Pancreas (tissue), 10 donors: ENCODE measurements at regions not wholly inside any gene's neighbourhood (a gene's known extent, or its start where the extent isn't known, plus 50 kb on each side); places are given as distances from the start of the nearest gene placed in this dataset.

ENCODE experiments used
- ATAC-seq, 4 donors: fragments of 200-7000 bp; cut with Tn5 transposase; one replicate each; pipeline versions ENCODE4 v1.8.0 to v1.9.1; 2020; ENCODE audit warnings: mild to moderate bottlenecking in 4 of 4, moderate library complexity in 4 of 4
- DNase-seq, 6 donors: peaks; one replicate each; pipeline ENCODE4 v3.0.0-alpha.2; 2020
- FAIRE-seq: peaks from 2 replicates; lab custom pipeline; 2012; peaks lifted over from hg19 to GRCh38; lab: Jason Lieb, UNC
- H3K27ac ChIP-seq, 4 donors: fragments of 200-600 bp; sonication (generic); 1 replicate in 3 of 4; 2 replicates in 1 of 4; pipeline versions ENCODE4 v1.5.0 to v1.8.0; 2020
- H3K27me3 ChIP-seq, 4 donors: fragments of 200-600 bp; one replicate each; pipeline ENCODE4 v1.8.0; 2021
- H3K36me3 ChIP-seq, 3 donors: fragments of 200-600 bp; sonication (generic) in 1 of 3; one replicate each; pipeline versions ENCODE4 v1.5.0 to v1.8.0; 2020 to 2021
- H3K4me1 ChIP-seq, 3 donors: fragments of 200-600 bp; one replicate each; pipeline ENCODE4 v1.8.0; 2021
- H3K4me3 ChIP-seq, 4 donors: fragments of 200-600 bp; sonication (generic) in 2 of 4; one replicate each; pipeline versions ENCODE4 v1.5.0 to v1.8.0; 2020 to 2021
- H3K9me3 ChIP-seq, 4 donors: fragments of 200-600 bp; one replicate each; pipeline ENCODE4 v1.8.0; 2021
- WGBS, 2 donors: extraction: QIAGEN DNeasy Blood & Tissue Kit; methylation state at CpG; one replicate each; pipeline ENCODE4 v1.1.7; 2013; 5-methylcytosine and 5-hydroxymethylcytosine counted together
- intact Hi-C, 3 donors: fragments of 100-400 bp; cut with DNase I; formaldehyde crosslinking; loops; one replicate each; pipeline versions ENCODE4 v1.11.1 to v1.14.2; 2022
- TF ChIP-seq, protein P1 (sequence below), 4 donors: fragments of 200-600 bp; sonication (generic) in 3 of 4; IDR thresholded peaks; one replicate each; pipeline versions ENCODE4 v1.5.0 to v1.8.0; 2021; ENCODE audit warnings: antibody characterized with exemption in 4 of 4
- donor health status: healthy with polysubstance abuse.
- donor health status: DM: no; HTN: no; CAD: no; lungs with moderate emphysema.
- donor health status: DM: no; HTN: no; CAD: no.
- donor health status: control.
- donor health status: control.
- donor health status: Bipolar disorder and iron deficiency.
- donor health status: DM: yes; HTN: yes; CAD: no.
- donor health status: DM: no; HTN: no; CAD: no.
- donor health status: DM: no; HTN: no; CAD: no.
- donor health status: DM: yes; HTN: yes; CAD: no.

DNA sequence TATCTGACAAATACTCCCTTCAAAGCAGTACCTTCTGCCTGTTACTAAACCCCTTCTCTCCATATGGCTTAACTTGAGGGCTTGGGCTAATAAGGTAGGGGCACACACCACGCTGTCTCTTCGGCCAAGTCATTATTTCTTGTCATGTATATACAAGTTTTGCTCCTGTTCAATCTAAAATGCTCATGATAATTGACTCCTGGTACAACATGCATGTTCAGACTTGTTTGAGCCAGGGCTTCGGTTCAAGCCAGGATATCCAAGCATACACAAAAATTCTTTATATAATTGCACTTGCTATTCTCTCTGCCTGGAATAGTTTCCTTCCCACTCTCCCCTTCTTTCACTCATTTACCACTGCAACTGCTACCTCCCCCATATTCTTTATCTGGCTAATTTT is 756.0 kb upstream of the C9orf72 start:
- WGBS, 2 donors = 58 to 78% methylated on average over 3 of the region's 3 CpGs
- FAIRE-seq (no peak), ATAC-seq (no peak), DNase-seq (no peak)
- H3K9me3 ChIP-seq = no peaks in the 10 kb centered on the region
- TF ChIP-seq, protein P1, sequence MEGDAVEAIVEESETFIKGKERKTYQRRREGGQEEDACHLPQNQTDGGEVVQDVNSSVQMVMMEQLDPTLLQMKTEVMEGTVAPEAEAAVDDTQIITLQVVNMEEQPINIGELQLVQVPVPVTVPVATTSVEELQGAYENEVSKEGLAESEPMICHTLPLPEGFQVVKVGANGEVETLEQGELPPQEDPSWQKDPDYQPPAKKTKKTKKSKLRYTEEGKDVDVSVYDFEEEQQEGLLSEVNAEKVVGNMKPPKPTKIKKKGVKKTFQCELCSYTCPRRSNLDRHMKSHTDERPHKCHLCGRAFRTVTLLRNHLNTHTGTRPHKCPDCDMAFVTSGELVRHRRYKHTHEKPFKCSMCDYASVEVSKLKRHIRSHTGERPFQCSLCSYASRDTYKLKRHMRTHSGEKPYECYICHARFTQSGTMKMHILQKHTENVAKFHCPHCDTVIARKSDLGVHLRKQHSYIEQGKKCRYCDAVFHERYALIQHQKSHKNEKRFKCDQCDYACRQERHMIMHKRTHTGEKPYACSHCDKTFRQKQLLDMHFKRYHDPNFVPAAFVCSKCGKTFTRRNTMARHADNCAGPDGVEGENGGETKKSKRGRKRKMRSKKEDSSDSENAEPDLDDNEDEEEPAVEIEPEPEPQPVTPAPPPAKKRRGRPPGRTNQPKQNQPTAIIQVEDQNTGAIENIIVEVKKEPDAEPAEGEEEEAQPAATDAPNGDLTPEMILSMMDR (IDR thresholded peaks at IDR 0.05) = no peak
- H3K27me3 ChIP-seq = no peaks in the 10 kb centered on the region
- H3K4me1 ChIP-seq = no peaks in the 10 kb centered on the region
- H3K4me3 ChIP-seq = no peak overlapping the region
- no peak overlapping the region for H3K27ac ChIP-seq
- intact Hi-C loops = no loop called here
- no peaks in the 10 kb centered on the region for H3K36me3 ChIP-seq

DNA sequence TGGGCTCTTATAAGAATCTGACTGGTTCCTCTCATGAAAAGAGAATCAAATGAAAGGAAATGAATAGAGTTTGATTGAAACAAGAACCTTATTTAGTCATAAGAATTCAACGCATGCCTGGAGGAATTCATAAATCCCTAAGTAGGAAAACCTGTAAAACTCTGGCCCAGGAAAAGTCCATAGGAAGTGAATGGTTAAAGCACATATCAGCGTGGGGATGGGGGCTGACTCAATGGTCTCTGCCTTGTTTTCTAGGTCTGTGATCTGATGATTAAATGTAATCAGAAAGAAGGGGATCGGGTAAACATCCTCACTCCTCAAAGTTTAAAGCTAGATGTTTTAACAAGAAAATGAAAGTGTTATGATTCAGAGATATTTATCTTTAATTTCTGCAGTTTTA is 759.4 kb upstream of the C9orf72 start:
- TF ChIP-seq, protein P1 (IDR thresholded peaks at IDR 0.05) = no peak
- no peaks in the 10 kb centered on the region for H3K27me3 ChIP-seq
- no peak overlapping the region for H3K27ac ChIP-seq
- H3K4me1 ChIP-seq = no peaks in the 10 kb centered on the region
- WGBS, 2 donors = 39 to 43% methylated on average over 3 of the region's 3 CpGs
- FAIRE-seq = no peak
- no peaks in the 10 kb centered on the region for H3K9me3 ChIP-seq
- no peak for ATAC-seq
- intact Hi-C loops = no loop called here
- no peak overlapping the region for H3K4me3 ChIP-seq
- no peaks in the 10 kb centered on the region for H3K36me3 ChIP-seq
- no peak for DNase-seq

DNA sequence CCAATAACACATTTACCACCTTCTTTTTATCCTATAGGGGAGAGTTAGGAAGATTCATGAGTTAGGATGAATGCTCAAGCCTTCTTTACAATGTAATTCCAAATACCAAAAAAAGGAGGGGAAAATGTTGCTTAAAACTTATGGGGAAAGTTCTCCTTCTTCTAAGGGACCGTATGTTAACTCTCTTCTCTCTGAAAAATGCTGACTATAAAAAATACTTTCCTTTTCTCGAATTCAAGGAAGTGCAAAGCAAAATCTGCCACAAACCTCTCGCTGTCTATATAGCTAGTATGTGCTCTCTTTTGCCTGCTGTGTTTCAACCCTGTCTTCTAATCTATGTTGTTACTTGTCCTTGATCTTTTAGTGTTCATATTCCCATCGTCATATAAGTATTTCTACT is 768.6 kb upstream of the C9orf72 start:
- TF ChIP-seq, protein P1 (IDR thresholded peaks at IDR 0.05) = no peak
- ATAC-seq (no peak), DNase-seq (no peak), FAIRE-seq (no peak)
- 48 to 56% methylated on average over 4 of the region's 4 CpGs for WGBS, 2 donors
- Histone ChIP-seq H3K4me1 (no peaks in the 10 kb centered on the region), H3K27me3 (no peaks in the 10 kb centered on the region), H3K27ac (no peak overlapping the region), H3K36me3 (no peaks in the 10 kb centered on the region), H3K4me3 (no peak overlapping the region), H3K9me3 (no peaks in the 10 kb centered on the region)
- intact Hi-C loops = no loop called here

DNA sequence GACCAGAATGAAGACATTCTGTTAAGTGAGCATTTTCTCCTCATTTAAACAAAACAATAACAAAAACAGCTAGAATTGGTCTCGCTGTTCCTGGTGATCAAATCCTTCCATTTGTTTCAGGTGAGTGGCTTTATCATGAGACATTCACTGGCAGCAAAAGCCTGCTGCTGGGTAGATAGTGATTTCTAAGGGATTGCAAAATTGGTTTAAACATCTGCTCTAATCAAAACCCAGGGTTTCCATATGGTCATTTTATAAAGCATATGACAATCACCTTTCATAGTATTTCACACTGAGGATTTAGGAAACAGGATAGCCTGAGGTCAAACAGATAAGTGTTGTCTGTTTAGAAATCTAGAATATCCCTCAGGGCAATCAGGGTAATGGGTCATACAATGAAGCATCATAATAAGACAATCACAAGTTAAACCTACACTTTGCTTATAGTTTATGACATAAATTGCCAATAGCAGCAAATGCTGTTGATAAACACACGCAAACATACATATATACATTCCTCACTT is 769.6 kb upstream of the C9orf72 start:
- no peak for DNase-seq
- Histone ChIP-seq H3K4me3 (no peak overlapping the region), H3K9me3 (no peaks in the 10 kb centered on the region), H3K27ac (no peak overlapping the region), H3K36me3 (no peaks in the 10 kb centered on the region), H3K27me3 (no peaks in the 10 kb centered on the region), H3K4me1 (no peaks in the 10 kb centered on the region)
- intact Hi-C loops = no loop called here
- ATAC-seq = no peak
- TF ChIP-seq, protein P1 (IDR thresholded peaks at IDR 0.05) = no peak
- FAIRE-seq = no peak
- 60 to 67% methylated on average over 2 of the region's 2 CpGs for WGBS, 2 donors

DNA sequence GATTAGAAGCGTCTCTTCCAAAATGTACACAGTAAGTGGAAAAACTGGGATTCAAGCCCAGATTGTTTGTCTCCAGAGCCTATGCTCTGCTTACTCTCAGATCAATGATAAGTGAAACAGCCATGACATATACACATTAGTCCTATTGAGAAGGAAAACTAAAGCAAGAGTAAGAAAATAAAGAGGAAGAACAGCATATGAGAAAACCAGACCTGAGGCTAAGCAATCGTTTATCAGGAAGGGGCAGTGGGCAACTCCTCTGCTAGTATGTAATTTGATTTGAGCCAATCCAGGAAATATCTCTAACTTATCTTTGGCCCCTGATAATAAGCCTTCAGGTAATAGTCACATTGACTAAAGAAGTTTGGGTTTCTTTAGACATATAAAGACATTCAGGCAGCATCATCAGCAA is 789.9 kb upstream of the C9orf72 start:
- Histone ChIP-seq H3K4me3 (no peak overlapping the region), H3K27me3 (no peaks in the 10 kb centered on the region), H3K36me3 (no peaks in the 10 kb centered on the region), H3K9me3 (no peaks in the 10 kb centered on the region), H3K27ac (no peak overlapping the region), H3K4me1 (no peaks in the 10 kb centered on the region)
- no peak for DNase-seq
- ATAC-seq = no peak
- intact Hi-C loops = no loop called here
- WGBS, 2 donors = 9 to 17% methylated on average over 2 of the region's 2 CpGs
- TF ChIP-seq, protein P1 (IDR thresholded peaks at IDR 0.05) = no peak
- FAIRE-seq = no peak
